SIG-M5 (cell line): ENCODE measurements at regions not wholly inside any gene's neighbourhood (a gene's known extent, or its start where the extent isn't known, plus 50 kb on each side); places are given as distances from the start of the nearest gene placed in this dataset.
"Not testable (repeated sequence)": the region's sequence is repeated elsewhere in the genome, so short reads cannot be mapped to it uniquely, and the experiment has no call there.

Experiments
- DNase-seq: peaks from one replicate; lab custom pipeline; 2025; lab: John Stamatoyannopoulos, UW

- no peak for DNase-seq
Observed at GRCh38 chr9:38126730-38127129, 57.7 kb upstream of the SHB start.

- DNase-seq: no peak
Observed at GRCh38 chr9:38125889-38126288, 56.9 kb upstream of the SHB start.

GRCh38 chr9:38123359-38123758, 54.3 kb upstream of the SHB start:
- not testable (repeated sequence) for DNase-seq

- DNase-seq: no peak
Observed at GRCh38 chr9:38120961-38121360, 51.9 kb upstream of the SHB start.

GRCh38 chr9:38119560-38120236, 50.7 kb upstream of the SHB start:
- DNase-seq: no peak

- no peak for DNase-seq
Observed at GRCh38 chr9:38118862-38119438, 49.9 kb upstream of the SHB start.
